GM19025 (cell line): ENCODE measurements at regions not wholly inside any gene's neighbourhood (a gene's known extent, or its start where the extent isn't known, plus 50 kb on each side); places are given as distances from the start of the nearest gene placed in this dataset.
A peak's percentile ranks its signal among the peaks of the same experiment; 100 is the strongest.

ENCODE experiments used
- ATAC-seq: cut with Tn5 transposase; IDR thresholded peaks from one replicate; pipeline ENCODE4 v1.9.1; 2021; ENCODE audit warnings: mild to moderate bottlenecking, low read depth, moderate library complexity; ENCODE audit not compliant: unreplicated experiment

- no peak for ATAC-seq
Observed at GRCh38 chr10:111953949-111954348, 229.6 kb downstream of the GPAM start.

DNA sequence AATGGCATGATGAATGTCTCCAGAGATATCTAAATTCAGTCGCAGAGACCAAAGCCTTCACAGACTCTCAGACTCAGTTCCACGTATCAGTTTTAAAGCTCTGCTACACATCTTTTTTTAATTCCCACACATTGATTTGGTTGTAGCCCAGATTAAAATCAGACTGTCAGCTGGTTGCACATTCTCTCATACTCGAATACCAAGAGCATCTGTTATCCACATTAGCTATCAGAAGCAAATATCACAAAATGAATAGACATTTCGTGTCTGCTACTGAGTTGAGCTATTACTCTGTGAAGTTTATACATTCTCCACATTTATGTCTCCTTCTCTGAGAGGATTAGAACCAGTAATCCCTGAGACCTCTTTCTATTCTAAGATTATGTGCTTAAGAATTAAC, 229.2 kb downstream of the GPAM start:
- ATAC-seq = no peak

DNA sequence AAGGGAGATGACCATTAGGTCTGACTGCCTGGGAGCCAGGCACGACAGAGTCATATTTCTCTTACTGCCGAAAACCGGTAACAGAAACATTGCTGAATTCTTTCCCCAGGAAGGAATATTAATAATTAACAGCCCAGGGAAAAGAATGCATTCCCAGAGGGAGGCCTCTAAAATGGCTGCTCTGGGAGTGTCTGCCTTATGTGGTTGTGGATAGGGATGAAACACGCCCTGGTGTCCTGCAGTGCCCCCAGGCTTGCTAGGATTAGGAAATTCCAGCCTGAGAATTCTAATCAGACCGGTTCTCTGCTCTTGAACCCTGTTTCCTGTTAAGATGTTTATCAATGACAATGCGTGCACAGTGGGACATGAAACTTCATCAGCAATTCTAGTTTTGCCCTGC, 226.7 kb downstream of the GPAM start:
- ATAC-seq = no peak

DNA sequence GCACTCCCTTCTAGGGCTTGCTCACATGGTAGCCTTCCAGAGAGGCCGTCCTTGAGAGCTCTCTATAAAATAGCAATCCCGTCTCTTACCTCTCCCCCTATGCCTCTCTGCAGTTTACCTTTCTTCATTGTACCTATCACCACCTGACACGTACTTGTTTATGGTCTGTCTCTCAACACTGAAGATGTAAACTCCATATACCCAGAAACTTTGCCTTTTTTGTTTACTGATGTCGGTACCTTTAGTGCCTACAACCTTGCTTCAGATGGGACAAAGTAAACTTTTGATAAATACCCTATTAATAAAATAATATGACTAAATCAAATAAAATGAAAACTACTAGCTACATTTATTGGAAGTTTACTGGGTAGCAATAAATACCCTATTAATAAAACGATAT, 220.6 kb downstream of the GPAM start:
- ATAC-seq = no peak

GRCh38 chr10:111967116-111967515, 216.4 kb downstream of the GPAM start:
- no peak for ATAC-seq

DNA sequence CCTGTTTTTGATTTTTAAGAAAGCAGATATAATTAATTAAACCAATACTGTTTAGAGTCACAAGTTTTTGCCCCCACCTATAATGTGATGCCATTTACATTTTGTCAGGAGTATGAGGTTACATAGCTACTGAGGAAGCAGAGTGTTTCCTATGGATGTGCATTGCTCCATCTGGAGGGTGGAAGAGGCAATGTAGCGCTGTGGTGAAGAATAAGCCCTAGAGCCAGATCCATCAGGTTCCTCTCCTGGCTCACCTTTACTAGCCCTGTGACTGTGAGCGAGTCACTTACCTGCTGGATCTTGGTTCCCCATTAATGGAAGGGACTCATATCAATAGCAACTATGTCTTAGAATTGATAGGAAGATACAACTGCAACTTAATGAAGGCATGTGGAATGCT, 216.0 kb downstream of the GPAM start:
- ATAC-seq = no peak

DNA sequence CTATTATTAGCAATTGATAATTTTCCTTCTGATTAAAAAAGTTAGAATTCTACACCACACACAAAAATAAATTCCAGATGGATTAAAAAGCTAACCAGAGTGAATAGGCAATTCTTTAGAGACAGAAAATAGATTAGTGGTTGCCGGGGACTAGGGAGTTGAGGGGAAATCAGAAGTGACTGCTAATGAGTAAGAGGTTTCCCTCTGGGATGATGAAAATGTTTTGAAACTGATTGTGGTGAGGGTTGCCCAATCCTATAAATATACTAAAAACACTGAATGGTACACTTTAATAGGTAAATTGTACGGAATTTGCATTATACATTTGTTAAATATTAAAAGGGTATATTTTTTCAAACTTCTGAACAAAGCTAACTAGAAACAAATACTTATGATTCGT, 214.9 kb downstream of the GPAM start:
- ATAC-seq = no peak

DNA sequence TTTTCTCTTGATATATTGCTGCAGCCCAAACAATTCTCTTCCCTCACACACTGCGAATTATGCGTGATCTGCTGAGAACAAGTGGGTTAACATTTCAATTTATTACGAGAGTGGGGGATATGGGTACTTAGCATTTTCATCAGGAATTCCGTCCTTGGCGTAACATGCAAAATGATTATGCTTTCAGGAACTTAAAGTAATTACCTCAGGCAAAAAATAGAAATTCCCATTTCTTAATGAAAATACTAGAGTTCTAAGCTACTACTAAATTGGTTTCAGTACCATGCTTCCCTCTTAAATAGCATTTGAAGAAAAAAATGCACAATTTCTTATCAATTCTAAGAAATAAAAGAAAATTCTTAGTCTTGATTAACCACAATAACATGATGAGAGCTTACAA, 213.5 kb downstream of the GPAM start:
- no peak for ATAC-seq

DNA sequence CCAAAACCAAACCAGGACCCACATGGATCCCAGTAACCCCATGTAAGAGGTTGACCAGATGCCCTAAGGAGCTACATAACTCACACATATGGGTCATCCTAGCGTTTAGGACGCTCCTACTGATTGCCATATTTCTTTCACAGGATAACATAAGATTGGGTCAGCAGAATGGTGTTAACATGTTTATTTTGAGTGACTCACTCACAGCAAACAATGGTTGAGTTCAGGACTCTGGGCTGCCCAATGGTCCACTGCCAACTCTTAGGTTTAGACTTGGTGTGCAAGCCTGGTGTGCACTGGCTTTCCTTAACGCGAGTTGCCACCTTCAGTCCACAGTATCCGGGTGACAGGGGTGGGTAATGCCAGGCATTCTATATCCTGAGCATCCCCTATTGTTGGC, 211.5 kb downstream of the GPAM start:
- ATAC-seq = no peak

GRCh38 chr10:111973306-111973705, 210.3 kb downstream of the GPAM start:
- ATAC-seq = no peak

DNA sequence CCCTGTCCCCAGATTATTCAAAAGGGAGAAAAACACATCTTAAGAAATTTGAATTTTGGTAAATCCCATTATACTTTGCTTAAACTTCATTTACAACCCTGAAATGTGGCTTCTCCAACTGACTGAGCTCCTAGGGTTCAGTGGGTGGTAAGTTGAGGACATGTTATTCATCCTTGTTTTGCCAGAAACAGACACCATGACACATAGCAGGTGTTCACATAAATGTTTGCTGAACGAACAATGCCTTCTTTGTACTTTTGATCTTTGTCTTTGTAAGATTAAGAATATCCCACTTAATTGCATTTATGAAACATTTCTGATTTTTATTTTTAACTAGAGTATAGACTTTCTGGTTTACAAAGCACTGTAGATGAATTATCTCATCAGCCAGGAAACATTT, 209.7 kb downstream of the GPAM start:
- no peak for ATAC-seq

DNA sequence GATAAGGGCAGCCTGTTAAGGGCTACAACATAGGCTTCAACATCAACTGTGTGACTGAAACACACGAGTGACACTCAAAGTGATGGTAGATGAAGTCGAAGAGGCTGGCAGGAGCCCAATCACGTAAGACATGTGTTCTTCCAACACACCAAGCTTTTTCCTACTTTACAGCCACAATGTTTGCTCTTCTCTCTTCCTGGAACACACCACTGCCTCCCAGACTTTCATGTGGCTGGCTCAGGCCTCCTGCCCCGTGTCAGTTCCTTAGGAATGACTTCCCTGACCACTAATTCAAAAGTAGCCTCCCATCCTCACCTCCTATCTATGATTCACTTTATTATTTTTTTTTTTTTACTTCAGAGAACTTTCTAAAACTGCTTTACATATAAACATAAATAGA, 209.2 kb downstream of the GPAM start:
- ATAC-seq = no peak

- ATAC-seq = no peak
Observed at GRCh38 chr10:111976557-111976956, 207.0 kb downstream of the GPAM start.

DNA sequence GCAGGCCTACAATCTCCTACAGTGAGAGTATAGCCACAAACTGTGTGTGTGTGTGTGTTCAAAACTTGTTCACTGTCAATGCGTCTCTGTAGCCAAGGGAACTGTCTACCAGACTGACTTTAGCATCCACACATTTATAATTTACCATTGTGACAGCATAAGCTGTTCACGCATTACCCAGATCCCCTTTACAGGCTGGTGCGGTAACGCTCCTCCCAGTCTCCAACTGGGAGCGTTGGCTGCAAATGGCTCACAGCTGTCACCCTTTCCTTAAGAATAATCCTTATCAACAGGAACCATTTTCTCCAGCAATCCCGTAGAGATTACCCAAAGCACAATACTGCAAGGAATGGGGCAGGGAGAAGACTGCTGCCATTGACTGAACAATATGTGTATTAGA, 199.5 kb downstream of the GPAM start:
- no peak for ATAC-seq

- no peak for ATAC-seq
Observed at GRCh38 chr10:111986079-111986478, 197.5 kb downstream of the GPAM start.

- no peak for ATAC-seq
Observed at GRCh38 chr10:111988646-111989045, 194.9 kb downstream of the GPAM start.

GRCh38 chr10:111989136-111989911, 194.2 kb downstream of the GPAM start:
- no peak for ATAC-seq

- ATAC-seq = no peak
Observed at GRCh38 chr10:111990734-111991133, 192.8 kb downstream of the GPAM start.

GRCh38 chr10:111993321-111993720, 190.2 kb downstream of the GPAM start:
- no peak for ATAC-seq

- ATAC-seq = no peak
Observed at GRCh38 chr10:111993872-111994426, 189.6 kb downstream of the GPAM start.

GRCh38 chr10:111996103-111996502, 187.5 kb downstream of the GPAM start:
- ATAC-seq = peak; percentile 82

DNA sequence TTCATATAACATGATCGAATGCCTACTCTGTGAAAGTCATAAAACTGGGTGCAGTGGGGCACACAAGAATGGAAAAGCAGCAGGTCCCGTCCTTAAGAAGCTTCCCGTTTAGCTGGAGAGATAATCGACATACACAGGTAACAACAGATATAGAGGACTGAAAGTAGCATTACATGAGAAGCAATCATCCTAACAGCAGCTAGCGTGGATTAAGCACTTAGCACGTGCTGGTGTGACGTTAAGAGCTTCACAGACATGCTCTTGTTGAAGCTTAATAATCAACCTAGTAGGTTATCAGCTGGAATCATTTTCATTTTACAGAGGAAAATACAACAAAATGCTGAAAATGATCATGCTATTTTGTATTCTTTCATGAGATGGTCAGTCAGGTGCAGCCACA, 184.8 kb downstream of the GPAM start:
- ATAC-seq = no peak
